ENCODE measurements at regions not wholly inside any gene's neighbourhood (a gene's known extent, or its start where the extent isn't known, plus 50 kb on each side); places are given as distances from the start of the nearest gene placed in this dataset.

DNA sequence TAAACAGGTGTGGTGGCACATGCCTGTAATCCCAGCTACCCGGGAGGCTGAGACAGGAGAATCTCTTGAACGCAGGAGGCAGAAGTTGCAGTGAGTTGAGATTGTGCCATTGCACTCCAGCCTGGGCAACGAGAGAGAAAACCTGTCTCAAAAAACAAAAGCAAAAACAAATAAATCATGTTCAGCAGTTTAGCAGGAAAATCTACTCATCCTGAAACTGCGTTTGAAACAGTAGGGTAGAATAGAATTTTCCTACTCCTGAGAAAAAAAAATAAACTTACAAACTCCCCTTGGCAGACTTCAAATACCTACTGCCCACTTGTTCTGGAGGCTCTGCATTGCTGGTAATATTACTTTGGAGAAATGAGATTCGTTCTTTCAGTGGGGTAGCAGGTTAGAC is 367.7 kb downstream of the GADD45G start:
- Histone ChIP-seq H3K27me3 (replicated peaks in 1 of 4; ENCODE audit: control insufficient read depth in 3 of 4, extremely low read depth in 1 of 4, insufficient read depth in 3 of 4, low read length in 3 of 4) (no peaks in the 10 kb centered on the region), H3K4me2 (ENCODE audit: insufficient read depth in 1 of 2, low read depth in 2 of 2, low read length in 2 of 2) (no peak overlapping the region), H3K14ac (ENCODE audit: insufficient read length) (no peak overlapping the region), H3K23ac (ENCODE audit: insufficient read length) (no peak overlapping the region), H2AK5ac (ENCODE audit: low read depth, low read length) (no peak overlapping the region), H4K8ac (ENCODE audit: extremely low read depth, insufficient read depth, low read length) (no peak overlapping the region), H3K4me3 (ENCODE audit: extremely low read depth in 1 of 4, insufficient read depth in 2 of 4, low read depth in 3 of 4, low read length in 4 of 4) (no peak overlapping the region), H2BK5ac (ENCODE audit: low read depth, low read length) (no peak overlapping the region), H3K79me1 (ENCODE audit: low read depth, low read length) (no peaks in the 10 kb centered on the region), H4K5ac (ENCODE audit: insufficient read length, low read depth, low read length) (no peak overlapping the region), H3K4ac (replicated peaks; ENCODE audit: insufficient read length, low read depth, low read length) (no peak overlapping the region), H3K79me2 (ENCODE audit: control insufficient read depth in 1 of 2, insufficient read depth in 2 of 2, low read length in 2 of 2) (no peaks in the 10 kb centered on the region), H3K23me2 (ENCODE audit: low read depth, low read length) (no peaks in the 10 kb centered on the region), H3K56ac (replicated peaks; ENCODE audit: insufficient read length, low read depth, low read length) (no peak overlapping the region), H3K4me1 (replicated peaks in 1 of 4; ENCODE audit: control insufficient read depth in 3 of 4, insufficient read depth in 4 of 4, low read length in 3 of 4) (no peaks in the 10 kb centered on the region), H3K18ac (ENCODE audit: extremely low read depth, low read length) (no peak overlapping the region), H3K9me3 (ENCODE audit: insufficient read depth in 2 of 2, low read depth in 1 of 2, low read length in 1 of 2) (no peaks in the 10 kb centered on the region), H2BK20ac (ENCODE audit: low read length) (no peak overlapping the region), H2BK120ac (replicated peaks; ENCODE audit: low read depth, low read length) (no peak overlapping the region), H2BK12ac (ENCODE audit: low read depth, low read length) (no peak overlapping the region), H3K27ac (ENCODE audit: low read depth, low read length) (no peak overlapping the region), H2AFZ (ENCODE audit: low read length) (no peak overlapping the region), H4K20me1 (replicated peaks in 1 of 2; ENCODE audit: control insufficient read depth in 1 of 2, insufficient read depth in 2 of 2, low read length in 2 of 2) (no peaks in the 10 kb centered on the region), H3K36me3 (ENCODE audit: control insufficient read depth in 2 of 4, insufficient read depth in 4 of 4, low read length in 3 of 4) (no peaks in the 10 kb centered on the region), H3K9ac (replicated peaks in 1 of 4; ENCODE audit: extremely low read depth in 1 of 4, low read depth in 3 of 4, low read length in 3 of 4) (no peak overlapping the region), H2BK15ac (ENCODE audit: low read length) (no peak overlapping the region), H4K91ac (replicated peaks; ENCODE audit: insufficient read length, low read length) (no peak overlapping the region)
- FAIRE-seq, result no peak
- DNase-seq (ENCODE audit: low read depth in 1 of 2, low spot score in 2 of 2), result no peak
- CTCF ChIA-PET (ENCODE audit: partially characterized antibody), result interaction anchor here (1.0 kb wide), 1 partner anchor 149 kb away, joined by 3 read pairs; no protein-coding TSS in a partner anchor
- POLR2A ChIA-PET (ENCODE audit: partially characterized antibody), result no interaction called here
- no peak for TF ChIP-seq CHD2 (IDR thresholded peaks at IDR 0.05; ENCODE audit: low read length)
- no peak for TF ChIP-seq TAF7 (optimal IDR thresholded peaks at IDR 0.05; ENCODE audit: borderline replicate concordance, low read depth, low read length)
- no peak for TF ChIP-seq BACH1 (IDR thresholded peaks at IDR 0.05; ENCODE audit: low read length)
- WGBS, 2 experiments (ENCODE audit: extremely low coverage in 1 of 2, insufficient coverage in 1 of 2, insufficient read length in 1 of 2, insufficient replicate concordance in 2 of 2, low coverage in 1 of 2, low lambda C conversion rate in 2 of 2, missing lambda C conversion rate in 1 of 2), result 97% methylated on average over 5 of the region's 5 CpGs; no CpG with 5 or more reads in 1 of the 2 experiments

Measured in H1 (cell line).